HG03378 (cell line): ENCODE measurements at regions not wholly inside any gene's neighbourhood (a gene's known extent, or its start where the extent isn't known, plus 50 kb on each side); places are given as distances from the start of the nearest gene placed in this dataset.

Source experiments
- ATAC-seq: cut with Tn5 transposase; IDR thresholded peaks from one replicate; pipeline ENCODE4 v1.9.1; 2021; ENCODE audit warnings: mild to moderate bottlenecking, moderate library complexity; ENCODE audit not compliant: unreplicated experiment

DNA sequence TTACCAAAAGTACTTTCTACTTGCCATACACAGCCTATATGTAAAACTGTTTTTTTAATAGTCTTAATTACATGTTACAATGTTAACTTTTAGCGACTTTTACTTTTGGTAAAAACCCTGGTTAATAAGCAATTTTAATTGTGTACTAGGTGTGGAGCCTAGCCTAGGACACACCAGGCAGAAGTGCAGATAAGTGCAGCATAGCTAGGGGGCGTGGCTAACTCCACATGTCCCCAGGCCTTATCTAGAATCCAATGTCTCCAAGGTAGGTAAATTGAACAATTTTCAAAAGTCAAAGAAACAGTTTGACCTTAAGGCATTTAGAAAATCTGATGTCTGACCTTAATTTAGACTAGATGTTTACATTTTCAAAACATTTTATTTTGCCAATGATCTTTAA is 858.7 kb downstream of the CCSER2 start:
- no peak for ATAC-seq

DNA sequence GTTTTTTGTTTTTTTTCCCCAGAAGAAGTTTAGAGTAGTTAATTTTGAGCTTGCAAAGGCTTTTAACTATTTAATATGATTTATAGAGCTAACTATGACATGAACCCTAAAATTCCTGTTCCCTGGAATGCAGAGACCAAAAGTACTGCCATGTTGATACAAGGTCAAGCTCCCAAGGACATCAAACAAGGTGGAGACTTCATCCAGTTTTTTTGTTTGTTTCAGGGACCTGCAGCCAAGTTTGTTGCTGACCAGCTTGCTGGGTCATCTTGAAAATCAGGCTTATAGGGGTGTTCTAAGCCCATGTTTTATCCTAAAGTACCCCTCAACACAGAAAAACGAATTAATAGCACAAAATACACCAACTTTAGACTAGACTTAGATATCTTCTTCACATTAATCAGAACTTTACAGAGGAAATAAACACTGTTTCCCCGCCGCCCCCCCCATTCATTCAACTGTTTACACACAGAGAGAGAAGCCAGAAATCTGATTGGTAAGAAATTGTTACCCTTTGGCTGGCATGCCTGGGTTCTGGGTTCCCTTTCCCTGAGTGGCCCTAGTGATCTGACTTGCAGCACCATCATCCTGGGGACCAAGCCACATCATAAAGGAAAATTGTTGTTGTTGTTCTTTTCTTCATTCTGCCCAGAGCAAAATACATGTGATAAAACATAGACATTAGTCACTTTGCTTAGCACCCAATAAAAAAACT is 860.5 kb downstream of the CCSER2 start:
- no peak for ATAC-seq

DNA sequence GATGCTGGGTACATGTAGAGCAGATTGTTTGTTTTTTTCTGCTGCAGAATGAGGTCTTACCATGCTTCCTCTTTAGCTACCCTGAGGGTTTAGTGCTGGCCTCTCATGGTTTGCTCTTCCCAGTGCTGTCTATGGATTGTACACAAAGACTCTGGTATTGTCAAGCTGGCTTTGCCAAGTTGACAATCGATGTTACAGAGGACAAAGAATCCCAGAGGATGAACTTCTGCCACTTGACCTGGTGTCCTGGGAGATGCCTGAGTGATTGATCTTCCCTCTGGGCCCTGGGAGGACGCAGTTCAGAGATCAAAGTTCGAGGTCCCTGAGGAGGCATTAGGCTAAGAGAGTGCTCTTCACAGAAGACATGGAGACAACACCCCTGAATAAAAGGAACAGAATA is 865.4 kb downstream of the CCSER2 start:
- ATAC-seq, result no peak

DNA sequence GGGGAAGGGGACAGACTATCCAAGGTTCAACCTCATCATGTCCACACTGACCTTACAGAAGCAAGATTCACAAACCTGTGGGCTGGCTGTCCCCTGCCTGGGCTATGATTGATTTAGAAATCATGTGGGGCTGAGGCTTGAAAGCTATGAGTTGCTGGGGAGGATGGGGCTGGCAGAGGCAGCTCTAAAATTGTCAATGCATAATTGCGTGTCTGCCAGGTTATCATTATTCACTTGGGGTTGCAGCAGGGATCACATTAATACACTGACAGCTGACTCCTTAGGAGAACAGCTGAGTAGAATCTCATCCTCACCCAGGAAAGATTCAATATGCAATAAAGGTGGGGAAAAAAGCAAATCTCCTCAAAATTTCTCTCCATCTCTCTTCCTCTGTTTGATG is 866.3 kb downstream of the CCSER2 start:
- ATAC-seq, result no peak

DNA sequence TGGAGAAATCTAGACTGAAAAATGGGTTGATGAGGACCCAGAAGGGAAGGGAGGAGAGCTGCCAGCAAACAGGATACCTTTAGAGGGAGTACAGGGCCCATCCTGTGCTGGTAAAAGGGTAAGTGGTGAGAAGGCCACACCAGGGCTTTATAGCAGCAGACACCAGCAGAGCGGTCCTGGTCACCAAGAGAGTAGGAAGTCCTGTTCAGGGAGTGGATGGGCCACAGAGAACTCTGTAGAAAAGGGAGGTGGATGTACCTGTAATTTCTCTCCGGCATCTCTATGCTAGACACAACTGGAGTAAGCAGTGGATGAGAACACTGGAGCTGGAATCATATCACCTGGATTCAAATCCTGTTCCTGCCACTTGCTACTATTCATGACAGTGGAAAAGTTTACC is 867.2 kb downstream of the CCSER2 start:
- ATAC-seq, result no peak

DNA sequence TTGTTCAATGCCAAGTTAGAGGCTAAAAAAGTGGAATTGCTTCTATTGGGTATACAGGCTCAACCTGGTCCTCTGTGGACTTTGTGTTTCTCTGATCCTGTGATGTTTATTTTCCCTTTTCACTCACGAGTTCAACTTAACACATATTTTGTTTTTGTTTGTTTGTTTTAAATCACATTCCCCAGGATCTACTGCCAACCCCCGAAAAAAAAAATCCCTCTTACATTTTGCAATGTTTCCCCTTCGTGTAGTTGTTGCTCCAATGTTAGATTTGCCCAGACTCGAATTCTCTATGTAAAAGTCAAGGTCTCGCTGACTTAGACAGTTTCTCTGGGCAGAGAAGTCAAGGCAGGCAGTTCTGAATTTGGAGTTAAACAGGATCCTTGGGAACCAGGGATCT is 876.4 kb downstream of the CCSER2 start:
- no peak for ATAC-seq

DNA sequence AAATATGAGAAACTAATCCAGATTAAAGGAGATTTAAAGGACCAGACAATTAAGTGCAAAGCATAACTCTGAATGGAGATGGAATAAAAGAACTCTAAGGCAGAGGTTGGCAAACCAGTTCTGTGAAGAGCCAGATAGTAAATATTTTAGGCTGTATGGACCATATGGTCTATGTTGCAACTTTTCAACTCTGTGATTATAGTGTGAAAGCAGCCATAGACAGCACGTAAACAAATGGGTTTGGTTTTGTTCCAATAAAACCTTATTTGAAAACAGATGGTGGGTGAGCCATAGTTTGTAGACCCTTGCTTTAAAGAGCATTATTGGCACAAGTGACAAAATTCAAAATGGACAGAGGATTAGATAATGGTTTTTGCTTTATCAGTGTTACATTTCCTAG is 884.1 kb downstream of the CCSER2 start:
- ATAC-seq, result no peak

DNA sequence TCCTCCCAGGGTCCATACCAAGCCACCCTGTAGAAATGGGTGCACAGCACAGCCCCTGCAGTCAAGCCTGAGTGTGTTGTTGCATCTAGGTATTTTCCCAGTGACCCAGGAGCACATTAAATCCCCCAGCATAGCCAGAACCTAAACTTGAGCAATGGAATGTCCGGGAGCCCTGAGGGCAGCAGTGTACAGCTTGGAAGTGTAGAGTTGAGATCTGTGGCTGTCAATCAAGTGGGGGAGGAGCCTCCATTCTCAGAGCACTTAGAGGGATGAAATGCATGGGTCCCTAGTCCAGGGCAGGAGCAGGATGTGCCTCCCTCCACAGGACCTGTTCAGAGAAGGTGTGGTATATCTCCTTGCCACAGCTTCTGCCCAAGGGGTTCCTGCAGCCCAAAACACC is 885.1 kb downstream of the CCSER2 start:
- no peak for ATAC-seq

DNA sequence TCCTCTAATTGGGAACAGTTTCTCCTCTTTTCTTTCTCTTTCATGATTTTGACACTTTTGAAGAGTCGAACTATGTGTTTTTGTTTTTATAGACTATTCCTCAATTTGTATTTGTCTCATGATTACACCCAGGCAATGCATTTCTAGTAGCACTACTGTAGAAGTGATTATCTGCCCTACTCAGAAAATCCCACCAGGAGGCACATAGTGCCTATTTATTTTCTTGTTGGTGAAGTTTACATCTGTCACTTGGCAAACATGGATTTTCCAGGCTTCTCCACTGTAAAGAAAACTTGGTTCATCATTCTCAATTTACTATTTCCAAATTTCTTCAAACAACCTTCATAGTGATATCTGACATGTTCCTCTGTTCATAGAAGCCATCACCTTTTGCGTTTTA is 893.9 kb downstream of the CCSER2 start:
- no peak for ATAC-seq

DNA sequence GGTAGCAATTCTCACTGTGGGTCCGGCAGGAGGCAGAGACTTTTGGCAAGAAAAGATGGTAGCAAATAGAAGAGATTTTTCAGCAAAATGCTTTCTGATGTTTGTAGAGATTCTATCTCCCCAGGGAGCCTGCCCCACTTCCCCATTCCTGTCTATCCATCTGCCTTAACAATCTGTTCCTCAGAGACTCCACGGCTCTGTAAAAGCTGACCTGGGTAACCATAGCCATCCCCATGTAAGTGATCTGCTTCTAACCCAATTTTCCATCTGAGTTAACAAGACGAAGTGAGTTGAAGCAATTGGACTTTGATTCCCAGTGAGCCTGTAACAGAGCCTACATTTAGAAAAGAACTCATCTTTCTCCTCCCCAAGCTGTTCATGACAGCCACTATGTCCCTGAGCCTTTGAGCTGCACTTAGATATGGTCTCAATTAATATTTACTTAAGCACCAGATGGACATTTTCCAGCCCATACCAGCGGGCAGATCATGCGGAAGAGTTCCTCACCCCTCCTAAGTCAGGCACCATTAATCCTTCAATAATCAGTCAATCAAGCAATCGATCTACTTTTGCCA is 896.1 kb downstream of the CCSER2 start:
- ATAC-seq, result no peak

DNA sequence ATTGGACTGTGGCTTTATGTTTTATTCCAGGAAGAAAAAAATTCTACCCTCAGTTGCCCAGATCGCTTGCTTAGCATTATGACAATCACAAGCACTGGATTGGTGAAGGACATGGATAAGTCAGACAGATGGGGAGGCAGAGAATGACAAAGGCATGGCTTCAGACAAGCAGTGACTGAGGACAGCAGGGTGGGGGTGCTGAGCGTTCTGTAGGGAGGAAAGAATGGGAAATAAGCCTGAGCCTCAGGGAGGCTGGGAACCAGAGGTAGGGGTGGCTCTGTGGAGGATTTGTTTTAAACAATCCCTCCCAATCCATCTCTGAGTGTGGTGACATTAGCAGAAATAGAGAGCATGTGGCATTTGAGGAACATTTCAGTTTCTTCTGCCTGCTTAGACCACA is 896.9 kb downstream of the CCSER2 start:
- no peak for ATAC-seq

DNA sequence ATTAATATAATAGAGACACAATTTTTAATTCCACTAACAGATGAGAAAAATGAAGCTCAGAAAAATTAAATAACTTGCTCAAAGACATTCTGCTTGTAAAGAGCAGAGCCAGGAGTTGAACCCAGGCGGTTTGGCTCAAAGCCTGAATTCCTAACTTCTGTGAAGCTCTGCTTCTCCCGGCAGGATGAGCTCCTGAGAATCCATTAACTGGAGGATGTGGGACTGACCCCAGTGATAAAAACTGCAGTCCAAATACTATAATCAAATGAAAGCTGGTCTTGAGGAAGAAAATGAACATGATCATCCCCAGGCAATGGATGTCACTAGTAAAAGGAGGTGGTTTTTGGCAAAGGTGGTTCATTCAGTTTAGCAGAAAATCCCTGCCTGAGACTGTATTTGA is 898.2 kb downstream of the CCSER2 start:
- ATAC-seq, result no peak

DNA sequence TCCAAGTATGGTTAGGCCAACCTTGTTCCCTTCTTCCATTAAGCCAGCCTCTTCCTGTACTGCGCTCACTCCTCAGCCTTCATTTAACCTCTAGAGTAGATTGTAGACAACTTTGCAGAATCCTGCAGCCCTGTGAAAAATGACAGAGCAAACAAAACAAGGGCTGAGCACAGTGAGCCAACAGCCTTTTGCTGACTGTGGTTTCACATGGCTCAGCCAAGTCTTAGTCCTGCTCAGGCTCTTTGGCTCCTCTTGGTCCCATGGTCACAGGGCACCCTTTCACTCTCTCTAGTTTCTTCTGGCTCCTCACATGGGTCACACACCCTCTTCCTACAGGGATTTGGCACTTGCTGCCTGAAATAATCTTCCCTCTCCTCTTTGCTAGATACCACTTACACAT is 900.3 kb downstream of the CCSER2 start:
- ATAC-seq, result no peak

DNA sequence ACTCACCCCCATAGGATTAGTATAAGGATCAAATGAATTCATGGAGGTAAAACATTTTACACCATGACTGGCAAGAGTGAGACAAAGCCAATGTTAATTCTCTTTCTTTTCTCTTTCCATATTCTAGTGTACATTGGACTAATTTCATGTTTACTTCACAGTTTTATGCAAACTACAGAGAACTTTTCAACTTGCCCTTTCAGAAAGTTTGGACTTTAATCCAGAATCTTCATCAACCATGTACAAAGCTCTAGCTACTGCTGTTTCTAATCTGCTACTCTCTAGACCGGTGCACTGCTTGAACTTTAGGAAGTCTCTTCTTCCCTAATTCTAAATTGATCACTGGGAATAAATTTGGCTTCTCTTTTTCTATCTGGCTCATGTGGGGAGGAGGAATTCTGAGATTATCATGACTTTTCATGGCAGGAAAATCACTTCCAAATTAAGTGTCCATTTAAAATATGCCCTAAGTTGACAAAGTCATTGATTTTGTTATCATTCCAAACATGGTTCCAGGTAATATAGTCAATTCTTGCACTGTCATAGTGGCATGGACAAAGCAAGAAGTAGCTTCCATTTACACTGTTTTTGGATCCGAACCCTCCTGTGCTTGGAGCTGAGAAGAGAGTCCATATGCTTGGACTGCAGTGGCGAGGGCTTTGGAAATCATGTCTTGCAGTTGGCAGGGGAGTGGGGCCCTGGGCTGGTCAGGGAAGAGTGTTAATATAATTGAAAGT is 903.3 kb downstream of the CCSER2 start:
- ATAC-seq, result no peak

DNA sequence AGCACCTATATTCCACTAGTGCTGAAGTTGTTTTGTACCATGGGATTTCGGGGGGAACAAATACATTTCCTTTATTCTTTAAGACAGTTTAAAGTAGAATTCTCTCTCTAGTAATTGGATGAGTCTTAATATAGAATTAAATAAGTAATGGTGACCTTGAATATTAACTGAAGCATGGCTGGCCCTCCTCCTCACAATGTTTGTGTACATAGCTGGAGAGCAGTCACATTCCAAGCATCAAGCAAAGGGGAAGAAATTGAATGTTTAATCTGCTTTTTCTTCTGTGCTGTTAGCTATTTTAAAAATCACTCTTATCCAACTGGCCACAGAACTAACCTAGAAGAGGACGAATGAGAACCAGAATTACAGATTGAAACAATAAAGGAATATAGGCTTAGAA is 906.9 kb downstream of the CCSER2 start:
- no peak for ATAC-seq

DNA sequence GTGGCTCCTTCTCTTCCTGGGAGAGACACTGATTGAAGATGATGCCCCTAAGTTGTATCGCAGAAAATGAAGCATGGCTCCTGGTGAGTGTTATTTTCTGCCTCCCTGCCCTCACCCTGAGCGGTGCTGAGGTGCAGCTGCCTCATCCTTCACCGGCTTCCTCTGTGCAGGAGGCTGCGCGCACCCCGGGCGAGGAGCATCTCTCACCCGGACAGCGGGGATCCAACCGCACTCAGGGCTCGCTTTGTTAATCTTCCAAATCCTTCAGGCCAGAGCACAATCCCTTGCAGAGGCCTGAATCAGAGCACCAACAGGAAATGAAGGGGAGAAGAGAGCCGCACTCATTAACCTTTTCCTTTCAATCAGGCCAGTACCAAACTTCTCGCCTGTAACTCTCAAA is 910.3 kb downstream of the CCSER2 start:
- no peak for ATAC-seq

DNA sequence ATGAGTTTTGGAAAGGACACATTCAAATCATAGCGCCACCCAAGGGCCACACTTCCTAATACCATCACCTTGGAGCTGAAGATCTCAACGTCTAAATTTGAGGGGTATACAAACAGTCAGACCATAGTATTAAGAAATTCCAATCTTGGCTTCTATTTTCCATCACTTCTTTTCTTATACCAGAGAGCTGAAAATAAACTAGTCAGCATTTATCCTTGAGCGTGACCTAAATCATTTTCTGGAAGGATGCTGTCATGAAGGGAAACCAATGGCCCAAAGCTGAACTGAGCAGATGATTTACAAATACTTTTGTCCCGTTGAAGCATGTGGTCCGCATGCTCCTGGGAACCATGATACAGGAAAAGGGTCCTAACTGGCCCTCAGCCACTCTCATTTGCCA is 921.9 kb downstream of the CCSER2 start:
- ATAC-seq, result no peak

DNA sequence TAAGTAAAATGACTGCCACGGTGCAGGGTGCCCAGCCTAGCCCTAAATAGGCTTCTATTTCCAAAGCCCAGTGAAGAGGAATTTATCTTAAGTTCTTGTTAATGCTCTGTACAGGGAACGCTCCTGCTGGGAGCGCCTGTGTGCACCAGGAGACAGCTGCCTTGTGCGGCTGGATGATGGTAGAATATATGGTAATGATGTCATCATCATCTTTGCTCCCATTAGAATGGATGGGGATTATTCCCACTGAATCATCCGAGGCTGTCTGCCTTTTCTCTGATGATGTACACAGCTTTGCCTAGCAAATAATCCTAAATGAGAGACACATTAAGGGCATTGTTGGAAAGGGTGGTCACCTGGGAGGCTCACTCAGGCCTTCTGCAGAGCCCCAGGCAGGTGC is 928.1 kb downstream of the CCSER2 start:
- no peak for ATAC-seq

DNA sequence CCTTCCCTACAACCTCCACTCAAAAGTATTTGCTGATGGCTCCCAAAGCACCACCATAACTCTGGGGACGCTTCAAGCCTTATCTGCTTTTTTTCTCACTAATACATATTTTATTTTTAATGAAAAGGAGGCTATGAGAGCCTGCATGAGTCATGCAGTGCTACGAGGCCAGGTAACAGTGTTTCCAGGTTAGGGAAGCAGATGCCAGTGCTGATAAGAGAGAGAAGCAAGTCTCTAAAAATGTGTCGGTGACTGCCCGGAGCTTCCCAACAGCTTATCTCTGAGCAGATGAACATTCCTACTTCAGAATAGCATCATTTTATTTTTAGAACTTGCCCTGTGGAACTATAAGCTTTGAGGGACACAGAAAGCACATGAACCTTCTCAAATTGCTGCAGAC is 931.5 kb downstream of the CCSER2 start:
- ATAC-seq, result no peak

DNA sequence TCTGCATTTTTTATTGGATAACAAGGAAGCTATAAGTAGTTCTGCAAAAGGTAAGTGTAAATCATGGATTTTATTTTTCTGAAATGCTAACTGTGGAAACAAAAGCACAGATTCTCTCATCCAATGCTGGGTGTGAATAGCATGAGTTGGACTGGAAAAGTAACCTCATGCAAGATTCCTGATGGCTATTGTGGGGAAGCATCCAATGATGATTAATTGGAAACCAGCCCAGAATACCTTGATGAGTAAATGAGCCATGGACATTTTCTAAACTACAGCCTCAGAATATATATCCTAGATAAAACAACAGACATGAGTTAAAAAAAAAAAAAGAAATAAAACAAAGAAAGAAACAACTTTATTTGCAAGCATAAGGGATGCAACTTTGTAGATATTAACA is 934.6 kb downstream of the CCSER2 start:
- no peak for ATAC-seq

DNA sequence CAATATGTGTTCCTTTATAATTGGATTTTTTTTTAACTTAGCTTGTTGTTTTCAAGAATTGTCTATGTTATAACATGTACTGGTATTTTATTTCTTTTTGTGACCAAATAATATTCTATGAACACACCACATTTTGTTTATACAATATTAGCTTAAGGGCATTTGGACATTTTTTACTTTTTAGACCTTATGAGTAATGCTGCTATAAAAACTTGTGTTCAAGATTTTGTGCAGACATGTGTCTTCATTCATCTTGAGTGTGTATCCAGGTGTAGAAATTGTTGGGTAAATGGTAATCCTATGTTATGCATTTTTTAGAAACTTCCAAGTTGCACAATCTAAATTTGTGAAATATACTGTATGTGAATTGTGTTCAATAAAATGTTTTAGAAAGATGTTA is 936.7 kb downstream of the CCSER2 start:
- ATAC-seq, result no peak

DNA sequence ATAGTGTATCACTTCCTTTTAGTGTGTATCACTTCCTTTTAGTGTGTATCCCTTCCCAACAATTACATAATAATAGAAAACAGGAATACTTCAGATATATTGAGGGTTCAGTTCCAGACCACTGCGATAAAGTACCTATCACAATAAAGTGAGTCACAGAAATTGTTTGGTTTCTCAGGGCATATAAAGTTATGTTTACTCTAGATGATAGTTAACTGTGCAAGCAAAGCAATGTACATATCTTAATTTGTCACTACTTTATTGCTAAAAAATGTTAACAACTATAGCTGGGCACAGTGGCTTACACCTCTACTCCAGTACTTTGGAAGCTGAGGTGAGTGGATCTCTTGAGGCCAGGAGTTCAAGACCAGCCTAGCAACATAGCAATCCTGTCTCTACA is 938.4 kb downstream of the CCSER2 start:
- ATAC-seq, result no peak
